ENCODE measurements at regions not wholly inside any gene's neighbourhood (a gene's known extent, or its start where the extent isn't known, plus 50 kb on each side); places are given as distances from the start of the nearest gene placed in this dataset.

DNA sequence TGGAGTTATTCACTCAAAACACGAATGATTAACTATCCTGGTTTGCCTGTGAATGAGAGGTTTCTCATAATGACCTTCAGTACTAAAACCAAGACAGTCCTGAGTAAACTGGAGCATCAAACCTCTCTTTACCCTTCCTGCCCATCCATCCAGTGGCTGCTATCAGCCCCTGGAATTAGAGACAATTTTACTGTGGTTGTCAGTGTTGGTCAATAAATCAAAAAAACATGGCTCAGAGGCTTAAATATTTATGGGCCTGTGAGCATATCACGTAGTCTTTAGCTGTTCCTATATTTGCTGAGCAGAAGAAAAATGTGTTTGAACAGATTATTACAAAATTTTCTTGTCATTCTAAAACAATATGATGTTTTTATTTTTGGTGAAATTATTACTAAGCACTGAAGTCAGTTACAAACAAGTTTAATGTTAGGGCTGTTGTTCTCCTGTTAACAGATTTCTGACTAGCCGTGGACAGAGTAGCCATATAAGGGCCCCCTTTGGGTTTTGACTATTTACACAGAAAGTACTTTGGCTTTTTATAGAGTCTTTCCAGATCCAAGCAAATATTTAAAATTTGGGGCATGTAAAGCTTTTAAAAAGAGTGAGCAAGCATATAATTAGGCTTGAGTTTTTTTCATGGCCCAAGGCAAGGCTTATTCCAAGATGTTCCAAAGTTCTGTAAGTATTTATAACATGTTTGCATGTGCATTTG lies 580.9 kb downstream of the DIPK2A start:
- TF ChIP-seq, protein P1, sequence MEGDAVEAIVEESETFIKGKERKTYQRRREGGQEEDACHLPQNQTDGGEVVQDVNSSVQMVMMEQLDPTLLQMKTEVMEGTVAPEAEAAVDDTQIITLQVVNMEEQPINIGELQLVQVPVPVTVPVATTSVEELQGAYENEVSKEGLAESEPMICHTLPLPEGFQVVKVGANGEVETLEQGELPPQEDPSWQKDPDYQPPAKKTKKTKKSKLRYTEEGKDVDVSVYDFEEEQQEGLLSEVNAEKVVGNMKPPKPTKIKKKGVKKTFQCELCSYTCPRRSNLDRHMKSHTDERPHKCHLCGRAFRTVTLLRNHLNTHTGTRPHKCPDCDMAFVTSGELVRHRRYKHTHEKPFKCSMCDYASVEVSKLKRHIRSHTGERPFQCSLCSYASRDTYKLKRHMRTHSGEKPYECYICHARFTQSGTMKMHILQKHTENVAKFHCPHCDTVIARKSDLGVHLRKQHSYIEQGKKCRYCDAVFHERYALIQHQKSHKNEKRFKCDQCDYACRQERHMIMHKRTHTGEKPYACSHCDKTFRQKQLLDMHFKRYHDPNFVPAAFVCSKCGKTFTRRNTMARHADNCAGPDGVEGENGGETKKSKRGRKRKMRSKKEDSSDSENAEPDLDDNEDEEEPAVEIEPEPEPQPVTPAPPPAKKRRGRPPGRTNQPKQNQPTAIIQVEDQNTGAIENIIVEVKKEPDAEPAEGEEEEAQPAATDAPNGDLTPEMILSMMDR (conservative IDR thresholded peaks at IDR 0.05 in 1 of 2, IDR thresholded peaks at IDR 0.05 in 1 of 2; ENCODE audit: extremely low read depth in 1 of 2, insufficient read depth in 1 of 2, low read depth in 1 of 2, low read length in 2 of 2): no peak
- TF ChIP-seq EZH2 (IDR thresholded peaks at IDR 0.05; ENCODE audit: borderline replicate concordance, low read length): no peak
